ENCODE measurements at regions not wholly inside any gene's neighbourhood (a gene's known extent, or its start where the extent isn't known, plus 50 kb on each side); places are given as distances from the start of the nearest gene placed in this dataset.
A peak's percentile ranks its signal among the peaks of the same experiment; 100 is the strongest.

DNA sequence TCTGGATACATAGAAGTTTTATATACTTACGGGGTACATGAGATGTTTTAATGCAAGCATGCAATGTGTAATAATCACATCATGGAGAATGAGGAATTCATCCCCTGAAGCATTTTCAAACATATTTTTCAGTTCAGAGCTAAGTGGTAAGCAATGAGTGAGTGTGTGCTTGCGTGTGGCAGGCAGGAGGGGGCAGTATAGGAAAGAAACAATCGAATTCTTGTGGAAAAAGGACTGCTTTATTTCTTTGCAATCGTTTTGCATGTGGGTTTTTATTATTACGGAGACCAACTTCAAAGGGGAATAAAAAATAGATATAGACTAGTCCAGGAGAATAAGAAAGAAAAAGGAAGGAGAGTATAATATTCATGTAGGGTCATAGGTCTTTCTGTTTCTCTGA is 271.6 kb downstream of the CHL1 start:
- no peak for TF ChIP-seq EZH2 (IDR thresholded peaks at IDR 0.05; ENCODE audit: low read depth)
- TF ChIP-seq, protein P1, sequence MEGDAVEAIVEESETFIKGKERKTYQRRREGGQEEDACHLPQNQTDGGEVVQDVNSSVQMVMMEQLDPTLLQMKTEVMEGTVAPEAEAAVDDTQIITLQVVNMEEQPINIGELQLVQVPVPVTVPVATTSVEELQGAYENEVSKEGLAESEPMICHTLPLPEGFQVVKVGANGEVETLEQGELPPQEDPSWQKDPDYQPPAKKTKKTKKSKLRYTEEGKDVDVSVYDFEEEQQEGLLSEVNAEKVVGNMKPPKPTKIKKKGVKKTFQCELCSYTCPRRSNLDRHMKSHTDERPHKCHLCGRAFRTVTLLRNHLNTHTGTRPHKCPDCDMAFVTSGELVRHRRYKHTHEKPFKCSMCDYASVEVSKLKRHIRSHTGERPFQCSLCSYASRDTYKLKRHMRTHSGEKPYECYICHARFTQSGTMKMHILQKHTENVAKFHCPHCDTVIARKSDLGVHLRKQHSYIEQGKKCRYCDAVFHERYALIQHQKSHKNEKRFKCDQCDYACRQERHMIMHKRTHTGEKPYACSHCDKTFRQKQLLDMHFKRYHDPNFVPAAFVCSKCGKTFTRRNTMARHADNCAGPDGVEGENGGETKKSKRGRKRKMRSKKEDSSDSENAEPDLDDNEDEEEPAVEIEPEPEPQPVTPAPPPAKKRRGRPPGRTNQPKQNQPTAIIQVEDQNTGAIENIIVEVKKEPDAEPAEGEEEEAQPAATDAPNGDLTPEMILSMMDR (conservative IDR thresholded peaks at IDR 0.05), result peak; percentile 49
